OCI-LY1 (cell line): ENCODE measurements at regions not wholly inside any gene's neighbourhood (a gene's known extent, or its start where the extent isn't known, plus 50 kb on each side); places are given as distances from the start of the nearest gene placed in this dataset.
"Not testable (repeated sequence)": the region's sequence is repeated elsewhere in the genome, so short reads cannot be mapped to it uniquely, and the experiment has no call there.

Experiments
- H2AFZ ChIP-seq: fragments of 200-600 bp; sonication (generic), shearing (Covaris generic); 2 replicates; pipeline ENCODE4 v1.6.0; 2014; ENCODE audit warnings: antibody characterized with exemption, mild to moderate bottlenecking, low read length
- H3F3A ChIP-seq: fragments of 200-600 bp; sonication (generic), shearing (Covaris generic); 2 replicates; pipeline ENCODE4 v1.6.0; 2014; ENCODE audit warnings: mild to moderate bottlenecking, antibody characterized with exemption, low read length, moderate library complexity; ENCODE audit not compliant: insufficient read depth
- H3K27ac ChIP-seq: fragments of 200-600 bp; sonication (generic); 2 replicates; pipeline ENCODE4 v1.5.1; 2014; ENCODE audit warnings: low read length, mixed run types, mild to moderate bottlenecking, low read depth; ENCODE audit not compliant: poor library complexity, severe bottlenecking
- H3K27me3 ChIP-seq: fragments of 200-600 bp; sonication (generic); 2 replicates; pipeline ENCODE4 v1.6.0; 2014; ENCODE audit warnings: antibody characterized with exemption, mild to moderate bottlenecking, low read length, moderate library complexity; ENCODE audit not compliant: insufficient read depth
- H3K36me3 ChIP-seq: fragments of 200-600 bp; sonication (generic); 2 replicates; pipeline ENCODE4 v1.6.1; 2014; ENCODE audit warnings: mild to moderate bottlenecking, antibody characterized with exemption, low read length, moderate library complexity, mixed read lengths; ENCODE audit not compliant: insufficient read depth
- H3K4me1 ChIP-seq: fragments of 200-600 bp; sonication (generic); 2 replicates; pipeline ENCODE4 v1.5.1; 2014; ENCODE audit warnings: mild to moderate bottlenecking, low read length, moderate library complexity; ENCODE audit not compliant: insufficient read depth, severe bottlenecking
- H3K4me2 ChIP-seq: fragments of 200-600 bp; sonication (generic), shearing (Covaris generic); 2 replicates; pipeline ENCODE4 v1.6.1; 2014; ENCODE audit warnings: low read length
- H3K4me3 ChIP-seq: fragments of 200-600 bp; sonication (generic); 2 replicates; pipeline ENCODE4 v1.5.1; 2014; ENCODE audit warnings: low read length, low read depth, mild to moderate bottlenecking, mixed read lengths; ENCODE audit not compliant: poor library complexity, severe bottlenecking
- H3K79me2 ChIP-seq: fragments of 200-600 bp; shearing (Covaris generic); 2 replicates; pipeline ENCODE4 v1.6.1; 2016; ENCODE audit warnings: mixed run types, low read length, mixed read lengths; ENCODE audit not compliant: insufficient read depth
- H3K9ac ChIP-seq: fragments of 200-600 bp; sonication (generic), shearing (Covaris generic); 2 replicates; pipeline ENCODE4 v1.6.1; 2014; ENCODE audit warnings: mild to moderate bottlenecking, low read length, mixed read lengths
- H3K9me2 ChIP-seq: fragments of 200-600 bp; sonication (generic), shearing (Covaris generic); 2 replicates; pipeline ENCODE4 v1.6.1; 2014; ENCODE audit warnings: low read depth, mild to moderate bottlenecking, low read length, mixed read lengths
- H3K9me3 ChIP-seq: fragments of 200-600 bp; shearing (Covaris generic); 2 replicates; pipeline ENCODE4 v1.6.1; 2014; ENCODE audit warnings: low read length, mixed read lengths
- H4K20me1 ChIP-seq: fragments of 200-600 bp; sonication (generic), shearing (Covaris generic); 2 replicates; pipeline ENCODE4 v1.6.0; 2016; ENCODE audit warnings: mild to moderate bottlenecking, low read length; ENCODE audit not compliant: insufficient read depth
- EZH2 ChIP-seq: fragments of 200-600 bp; sonication (generic), shearing (Covaris generic); IDR thresholded peaks from 2 replicates; pipeline ENCODE4 v1.8.0; 2017; ENCODE audit warnings: borderline replicate concordance, mixed run types, mild to moderate bottlenecking, antibody characterized with exemption, low read length, moderate library complexity, mixed read lengths
- TF ChIP-seq, protein P1 (sequence below): fragments of 200-600 bp; sonication (generic), shearing (Covaris generic); IDR thresholded peaks from 2 replicates; pipeline ENCODE4 v1.5.1; 2017; ENCODE audit warnings: mild to moderate bottlenecking, antibody characterized with exemption, low read length, moderate library complexity, mixed read lengths

DNA sequence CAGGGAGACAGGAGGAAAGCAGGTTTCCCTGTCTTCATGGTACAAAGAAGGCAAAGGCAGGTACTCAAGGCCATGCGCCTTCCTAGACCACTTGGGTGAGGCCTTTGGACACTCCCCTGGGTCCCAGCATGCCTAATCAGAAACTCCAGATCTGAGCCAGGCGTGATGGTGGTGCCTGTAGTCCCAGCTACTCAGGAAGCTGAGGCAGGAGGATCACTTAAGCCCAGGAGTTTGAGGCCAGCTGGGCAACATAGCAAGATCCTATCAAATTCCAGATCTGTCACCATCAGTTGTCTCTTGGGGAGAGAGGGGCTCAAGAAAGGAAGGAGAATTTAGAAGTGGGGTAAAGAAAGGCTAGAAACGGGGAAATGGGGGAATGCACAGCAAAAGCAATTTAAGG lies 96.3 kb upstream of the SLC25A33 start:
- H3K4me1 ChIP-seq, result peaks cover 18% of the 10 kb centered on the region
- H3K27me3 ChIP-seq, result no peaks in the 10 kb centered on the region; the same call in 1 of the 2 replicates
- no peak overlapping the region for H3K4me2 ChIP-seq
- no peak overlapping the region for H2AFZ ChIP-seq
- no peak overlapping the region for H3K4me3 ChIP-seq
- TF ChIP-seq, protein P1, sequence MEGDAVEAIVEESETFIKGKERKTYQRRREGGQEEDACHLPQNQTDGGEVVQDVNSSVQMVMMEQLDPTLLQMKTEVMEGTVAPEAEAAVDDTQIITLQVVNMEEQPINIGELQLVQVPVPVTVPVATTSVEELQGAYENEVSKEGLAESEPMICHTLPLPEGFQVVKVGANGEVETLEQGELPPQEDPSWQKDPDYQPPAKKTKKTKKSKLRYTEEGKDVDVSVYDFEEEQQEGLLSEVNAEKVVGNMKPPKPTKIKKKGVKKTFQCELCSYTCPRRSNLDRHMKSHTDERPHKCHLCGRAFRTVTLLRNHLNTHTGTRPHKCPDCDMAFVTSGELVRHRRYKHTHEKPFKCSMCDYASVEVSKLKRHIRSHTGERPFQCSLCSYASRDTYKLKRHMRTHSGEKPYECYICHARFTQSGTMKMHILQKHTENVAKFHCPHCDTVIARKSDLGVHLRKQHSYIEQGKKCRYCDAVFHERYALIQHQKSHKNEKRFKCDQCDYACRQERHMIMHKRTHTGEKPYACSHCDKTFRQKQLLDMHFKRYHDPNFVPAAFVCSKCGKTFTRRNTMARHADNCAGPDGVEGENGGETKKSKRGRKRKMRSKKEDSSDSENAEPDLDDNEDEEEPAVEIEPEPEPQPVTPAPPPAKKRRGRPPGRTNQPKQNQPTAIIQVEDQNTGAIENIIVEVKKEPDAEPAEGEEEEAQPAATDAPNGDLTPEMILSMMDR, result no peak
- no peak for TF ChIP-seq EZH2
- H3K27ac ChIP-seq, result no peak overlapping the region
- no peaks in the 10 kb centered on the region for H3K9me2 ChIP-seq
- no peaks in the 10 kb centered on the region for H3F3A ChIP-seq
- H4K20me1 ChIP-seq, result no peaks in the 10 kb centered on the region
- H3K79me2 ChIP-seq, result no peaks in the 10 kb centered on the region
- H3K9me3 ChIP-seq, result no peaks in the 10 kb centered on the region
- H3K9ac ChIP-seq, result no peak overlapping the region
- no peaks in the 10 kb centered on the region for H3K36me3 ChIP-seq

DNA sequence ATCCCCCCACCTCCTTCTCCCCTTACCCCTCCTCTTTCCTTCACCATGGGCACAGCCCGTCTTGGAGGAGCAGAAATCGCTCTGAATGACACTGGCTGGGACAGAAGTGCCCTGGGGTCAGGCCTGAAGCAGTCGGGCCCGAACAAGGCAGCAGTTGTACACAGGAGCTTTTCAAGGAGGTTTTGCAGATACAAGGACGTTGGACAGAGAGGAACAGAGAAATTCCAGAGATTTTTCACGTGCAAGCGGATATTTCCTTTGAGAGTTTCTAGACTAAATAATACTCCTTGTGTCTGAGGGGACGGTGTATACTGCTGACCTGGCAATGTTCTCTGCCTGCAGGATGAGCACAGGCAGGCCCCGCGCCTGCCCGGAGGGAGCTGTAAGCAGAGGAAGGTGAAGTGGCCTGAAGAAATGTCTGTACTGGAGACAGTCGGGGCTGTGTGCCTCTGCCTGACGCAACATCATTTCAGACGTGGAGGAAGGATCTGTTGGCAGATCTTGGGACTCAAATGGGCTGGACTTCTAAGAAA lies 95.3 kb upstream of the SLC25A33 start:
- no peaks in the 10 kb centered on the region for H3K36me3 ChIP-seq
- H3K27ac ChIP-seq, result no peak overlapping the region
- no peak overlapping the region for H3K4me2 ChIP-seq
- no peaks in the 10 kb centered on the region for H3K9me2 ChIP-seq
- H4K20me1 ChIP-seq, result no peaks in the 10 kb centered on the region
- peaks cover 28% of the 10 kb centered on the region for H3K4me1 ChIP-seq
- H3K9ac ChIP-seq, result no peak overlapping the region
- no peaks in the 10 kb centered on the region for H3F3A ChIP-seq
- no peak overlapping the region for H3K4me3 ChIP-seq
- no peaks in the 10 kb centered on the region for H3K27me3 ChIP-seq
- H2AFZ ChIP-seq, result no peak overlapping the region
- H3K79me2 ChIP-seq, result no peaks in the 10 kb centered on the region
- TF ChIP-seq, protein P1, result no peak
- TF ChIP-seq EZH2, result no peak
- no peaks in the 10 kb centered on the region for H3K9me3 ChIP-seq

DNA sequence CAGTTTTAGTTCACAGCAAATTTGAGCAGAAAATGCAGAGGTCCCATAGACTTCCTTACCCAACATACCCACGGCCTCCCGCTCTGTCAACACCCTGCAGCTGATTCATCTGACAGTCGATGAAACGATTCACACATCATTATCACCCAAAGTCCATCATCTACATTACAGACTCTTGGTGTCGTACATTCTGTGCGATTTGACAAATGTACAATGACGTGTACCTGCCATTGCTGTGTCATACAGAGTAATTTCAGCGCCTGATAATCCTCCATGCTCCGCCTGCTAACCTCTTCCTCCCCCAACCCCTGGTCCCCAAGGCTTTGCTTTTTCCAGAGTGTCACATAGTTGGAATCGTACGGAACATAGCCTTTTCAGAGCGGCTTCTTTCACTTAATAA lies 94.7 kb upstream of the SLC25A33 start:
- no peaks in the 10 kb centered on the region for H3K79me2 ChIP-seq
- no peaks in the 10 kb centered on the region for H3K9me2 ChIP-seq
- no peaks in the 10 kb centered on the region for H3F3A ChIP-seq
- TF ChIP-seq, protein P1, result no peak
- no peak for TF ChIP-seq EZH2
- no peaks in the 10 kb centered on the region for H4K20me1 ChIP-seq
- H2AFZ ChIP-seq, result no peak overlapping the region
- H3K9me3 ChIP-seq, result no peaks in the 10 kb centered on the region
- H3K27ac ChIP-seq, result no peak overlapping the region
- peaks cover 30% of the 10 kb centered on the region for H3K4me1 ChIP-seq
- H3K27me3 ChIP-seq, result no peaks in the 10 kb centered on the region
- H3K4me2 ChIP-seq, result no peak overlapping the region
- no peaks in the 10 kb centered on the region for H3K36me3 ChIP-seq
- no peak overlapping the region for H3K9ac ChIP-seq
- H3K4me3 ChIP-seq, result no peak overlapping the region

DNA sequence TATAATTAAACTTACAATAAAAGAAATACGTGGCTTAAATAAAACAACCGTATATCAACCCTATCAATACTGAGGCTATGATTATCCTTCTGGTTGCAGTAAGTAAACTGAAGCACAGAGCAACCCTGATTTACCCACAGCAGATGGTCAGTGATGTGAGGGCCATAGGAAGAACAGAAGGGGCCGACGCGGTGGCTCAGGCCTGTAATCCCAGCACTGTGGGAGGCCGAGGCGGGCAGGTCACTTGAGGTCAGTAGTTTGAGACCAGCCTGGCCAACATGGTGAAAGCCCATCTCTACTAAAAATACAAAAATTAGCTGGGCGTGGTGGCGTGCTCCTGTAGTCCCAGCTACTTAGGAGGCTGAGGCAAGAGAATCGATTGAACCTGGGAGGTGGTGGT lies 94.2 kb upstream of the SLC25A33 start:
- not testable (repeated sequence) for H4K20me1 ChIP-seq, H3K27me3 ChIP-seq, H3K9me2 ChIP-seq, H3K36me3 ChIP-seq, H2AFZ ChIP-seq, H3F3A ChIP-seq, H3K4me2 ChIP-seq, H3K9ac ChIP-seq, H3K9me3 ChIP-seq, H3K79me2 ChIP-seq, H3K27ac ChIP-seq, H3K4me3 ChIP-seq
- peaks cover 30% of the 10 kb centered on the region for H3K4me1 ChIP-seq
